Fibroblast of lung (primary cell): ENCODE measurements at regions not wholly inside any gene's neighbourhood (a gene's known extent, or its start where the extent isn't known, plus 50 kb on each side); places are given as distances from the start of the nearest gene placed in this dataset.

ENCODE experiments used
- DNase-seq, 2 donors: peaks; one replicate each; pipeline versions ENCODE4 v3.0.0 to v3.0.0-alpha.2; 2010; ENCODE audit warnings: low read depth in 2 of 2
- H2AFZ ChIP-seq: 2 replicates; pipeline ENCODE4 v1.5.1; 2012; ENCODE audit warnings: low read length, control low read depth, inconsistent platforms
- H3K27ac ChIP-seq: 2 replicates; pipeline ENCODE4 v1.5.1; 2011; ENCODE audit warnings: low read length, control low read depth; ENCODE audit not compliant: insufficient read depth
- H3K27me3 ChIP-seq: 2 replicates; pipeline ENCODE4 v1.5.1; 2011; ENCODE audit warnings: mild to moderate bottlenecking, low read length; ENCODE audit not compliant: control insufficient read depth, insufficient read depth
- H3K36me3 ChIP-seq: 2 replicates; pipeline ENCODE4 v1.5.1; 2011; ENCODE audit warnings: low read length; ENCODE audit not compliant: control insufficient read depth, insufficient read depth
- H3K4me1 ChIP-seq: 2 replicates; pipeline ENCODE4 v1.5.1; 2011; ENCODE audit warnings: low read length; ENCODE audit not compliant: control insufficient read depth, insufficient read depth; ENCODE audit errors: extremely low read depth
- H3K4me2 ChIP-seq: 2 replicates; pipeline ENCODE4 v1.5.1; 2011; ENCODE audit warnings: low read length, control low read depth; ENCODE audit not compliant: insufficient read depth; ENCODE audit errors: extremely low read depth
- H3K4me3 ChIP-seq, 4 experiments: fragments of 200-600 bp in 1 of 4; sonication (generic) in 1 of 4; replicated peaks in 1 of 4; 2 replicates each; pipeline ENCODE4 v1.5.1; 2011 to 2016; ENCODE audit warnings: low read length in 4 of 4, low read depth in 3 of 4, mild to moderate bottlenecking in 3 of 4, control low read depth in 2 of 4, inconsistent platforms in 1 of 4, mixed read lengths in 1 of 4; ENCODE audit not compliant: insufficient read depth in 1 of 4; ENCODE audit errors: control extremely low read depth in 1 of 4
- H3K79me2 ChIP-seq: 2 replicates; pipeline ENCODE4 v1.5.1; 2012; ENCODE audit warnings: mild to moderate bottlenecking, low read length, inconsistent platforms; ENCODE audit not compliant: control insufficient read depth, insufficient read depth
- H3K9ac ChIP-seq: 2 replicates; pipeline ENCODE4 v1.5.1; 2011; ENCODE audit warnings: mild to moderate bottlenecking, low read length, control low read depth; ENCODE audit not compliant: insufficient read depth
- H3K9me3 ChIP-seq: 2 replicates; pipeline ENCODE4 v1.5.1; 2012; ENCODE audit warnings: low read depth, low read length; ENCODE audit not compliant: control insufficient read depth, insufficient read depth
- H4K20me1 ChIP-seq: 2 replicates; pipeline ENCODE4 v1.5.1; 2011; ENCODE audit warnings: low read length; ENCODE audit not compliant: control insufficient read depth, insufficient read depth; ENCODE audit errors: extremely low read depth
- EZH2 ChIP-seq: IDR thresholded peaks from 2 replicates; pipeline ENCODE4 v1.5.1; 2012; ENCODE audit warnings: low read length, control low read depth, mild to moderate bottlenecking; ENCODE audit errors: missing control alignments
- TF ChIP-seq, protein P1 (sequence below), 2 donors: IDR thresholded peaks in 1 of 2; conservative IDR thresholded peaks in 1 of 2; 1 replicate in 1 of 2; 2 replicates in 1 of 2; pipeline ENCODE4 v1.5.1; 2011 to 2012; ENCODE audit warnings: low read length in 2 of 2, control low read depth in 1 of 2, inconsistent platforms in 1 of 2, low read depth in 1 of 2, mild to moderate bottlenecking in 1 of 2

DNA sequence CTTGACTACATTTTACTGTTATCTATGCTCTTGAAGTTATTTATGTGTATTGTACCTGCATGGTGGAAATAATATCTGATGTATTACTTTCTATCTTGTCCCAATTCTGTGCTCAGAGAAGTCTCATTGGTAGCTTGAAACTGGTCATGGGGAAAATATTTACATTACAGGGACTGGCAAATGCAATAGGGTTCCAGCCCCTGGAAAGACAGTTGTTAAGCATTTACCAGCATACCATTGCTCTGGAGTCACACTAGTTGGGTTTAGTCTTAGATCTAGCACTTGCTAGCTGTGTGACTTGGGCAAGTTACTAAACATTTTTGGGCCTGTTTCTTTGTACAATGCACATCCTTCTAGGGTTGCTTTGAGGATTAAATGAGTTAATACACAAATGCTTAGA lies 86.3 kb upstream of the NRXN3 start:
- no peak overlapping the region for H3K4me3 ChIP-seq
- no peaks in the 10 kb centered on the region for H3K79me2 ChIP-seq
- H3K27ac ChIP-seq: no peak overlapping the region
- H3K4me2 ChIP-seq: no peak overlapping the region
- H2AFZ ChIP-seq: no peak overlapping the region
- TF ChIP-seq, protein P1, sequence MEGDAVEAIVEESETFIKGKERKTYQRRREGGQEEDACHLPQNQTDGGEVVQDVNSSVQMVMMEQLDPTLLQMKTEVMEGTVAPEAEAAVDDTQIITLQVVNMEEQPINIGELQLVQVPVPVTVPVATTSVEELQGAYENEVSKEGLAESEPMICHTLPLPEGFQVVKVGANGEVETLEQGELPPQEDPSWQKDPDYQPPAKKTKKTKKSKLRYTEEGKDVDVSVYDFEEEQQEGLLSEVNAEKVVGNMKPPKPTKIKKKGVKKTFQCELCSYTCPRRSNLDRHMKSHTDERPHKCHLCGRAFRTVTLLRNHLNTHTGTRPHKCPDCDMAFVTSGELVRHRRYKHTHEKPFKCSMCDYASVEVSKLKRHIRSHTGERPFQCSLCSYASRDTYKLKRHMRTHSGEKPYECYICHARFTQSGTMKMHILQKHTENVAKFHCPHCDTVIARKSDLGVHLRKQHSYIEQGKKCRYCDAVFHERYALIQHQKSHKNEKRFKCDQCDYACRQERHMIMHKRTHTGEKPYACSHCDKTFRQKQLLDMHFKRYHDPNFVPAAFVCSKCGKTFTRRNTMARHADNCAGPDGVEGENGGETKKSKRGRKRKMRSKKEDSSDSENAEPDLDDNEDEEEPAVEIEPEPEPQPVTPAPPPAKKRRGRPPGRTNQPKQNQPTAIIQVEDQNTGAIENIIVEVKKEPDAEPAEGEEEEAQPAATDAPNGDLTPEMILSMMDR (conservative IDR thresholded peaks at IDR 0.05 in 1 of 2, IDR thresholded peaks at IDR 0.05 in 1 of 2; ENCODE audit: low read depth in 1 of 2, low read length in 2 of 2): no peak
- TF ChIP-seq EZH2: no peak
- DNase-seq: no peak
- H4K20me1 ChIP-seq: no peaks in the 10 kb centered on the region
- H3K9ac ChIP-seq: no peak overlapping the region
- H3K4me1 ChIP-seq: no peaks in the 10 kb centered on the region
- H3K9me3 ChIP-seq: no peaks in the 10 kb centered on the region
- H3K36me3 ChIP-seq: no peaks in the 10 kb centered on the region
- H3K27me3 ChIP-seq: no peaks in the 10 kb centered on the region

DNA sequence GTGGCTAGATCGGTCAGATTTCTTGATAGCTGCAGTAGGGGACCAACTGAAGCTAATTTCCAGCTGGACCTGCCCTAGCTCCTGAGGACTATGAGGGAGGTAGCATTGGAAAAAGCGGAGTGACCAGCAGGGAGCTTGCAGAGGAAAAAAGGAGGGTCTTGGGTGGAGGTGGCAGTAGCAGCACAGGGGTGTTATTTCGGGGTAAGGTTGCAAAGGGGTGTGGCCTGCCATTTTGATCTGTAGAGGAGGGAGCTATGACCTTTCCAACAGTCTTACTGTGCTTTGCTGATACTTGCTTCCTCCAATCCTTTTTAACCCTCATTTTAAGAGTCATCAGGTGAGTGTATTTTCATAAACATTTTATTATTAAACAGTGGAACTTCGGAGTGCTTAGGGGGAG lies 83.8 kb upstream of the NRXN3 start:
- no peaks in the 10 kb centered on the region for H3K9me3 ChIP-seq
- H3K36me3 ChIP-seq: no peaks in the 10 kb centered on the region
- H3K9ac ChIP-seq: no peak overlapping the region
- no peak overlapping the region for H2AFZ ChIP-seq
- no peak overlapping the region for H3K4me2 ChIP-seq
- H3K79me2 ChIP-seq: no peaks in the 10 kb centered on the region
- TF ChIP-seq EZH2: no peak
- TF ChIP-seq, protein P1 (conservative IDR thresholded peaks at IDR 0.05 in 1 of 2, IDR thresholded peaks at IDR 0.05 in 1 of 2; ENCODE audit: low read depth in 1 of 2, low read length in 2 of 2): no peak
- H4K20me1 ChIP-seq: no peaks in the 10 kb centered on the region
- H3K27me3 ChIP-seq: no peaks in the 10 kb centered on the region
- no peaks in the 10 kb centered on the region for H3K4me1 ChIP-seq
- no peak overlapping the region for H3K27ac ChIP-seq
- no peak for DNase-seq
- H3K4me3 ChIP-seq: no peak overlapping the region

DNA sequence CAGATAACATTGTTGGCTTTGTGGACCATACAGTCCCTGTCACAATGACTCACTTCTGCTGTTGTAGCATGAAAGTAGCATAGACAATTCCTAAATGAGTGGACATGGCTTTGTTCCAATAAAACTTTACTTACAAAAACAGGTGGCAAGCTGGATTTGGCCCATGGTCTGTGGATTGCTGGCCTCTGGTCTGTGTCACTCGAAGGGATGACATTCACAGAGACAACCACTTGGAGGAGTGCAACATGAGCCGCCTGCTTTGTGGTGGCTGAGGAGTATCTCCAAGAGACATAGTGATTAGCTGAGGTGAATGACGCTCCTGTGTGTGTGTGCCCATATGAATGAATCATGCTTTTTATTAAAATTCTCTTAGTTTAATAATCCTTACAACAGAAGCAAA lies 81.3 kb upstream of the NRXN3 start:
- DNase-seq: no peak
- H3K79me2 ChIP-seq: no peaks in the 10 kb centered on the region

More for the DNA sequence above, 81.3 kb upstream of the NRXN3 start:
- no peak overlapping the region for H3K9ac ChIP-seq
- TF ChIP-seq, protein P1 (conservative IDR thresholded peaks at IDR 0.05 in 1 of 2, IDR thresholded peaks at IDR 0.05 in 1 of 2; ENCODE audit: low read depth in 1 of 2, low read length in 2 of 2): no peak
- TF ChIP-seq EZH2: no peak
- H3K4me1 ChIP-seq: no peaks in the 10 kb centered on the region
- H3K27me3 ChIP-seq: no peaks in the 10 kb centered on the region
- H3K4me2 ChIP-seq: no peak overlapping the region
- H3K36me3 ChIP-seq: no peaks in the 10 kb centered on the region
- H3K27ac ChIP-seq: no peak overlapping the region
- H3K9me3 ChIP-seq: no peaks in the 10 kb centered on the region
- H3K4me3 ChIP-seq: no peak overlapping the region
- no peaks in the 10 kb centered on the region for H4K20me1 ChIP-seq
- H2AFZ ChIP-seq: no peak overlapping the region
